PC-9 (cell line): ENCODE measurements at regions not wholly inside any gene's neighbourhood (a gene's known extent, or its start where the extent isn't known, plus 50 kb on each side); places are given as distances from the start of the nearest gene placed in this dataset.

Source experiments
- CTCF ChIP-seq: fragments of 200-600 bp; sonication (generic); conservative IDR thresholded peaks from 2 replicates; pipeline ENCODE4 v1.6.1; 2017; ENCODE audit warnings: mixed run types, antibody characterized with exemption, mild to moderate bottlenecking, moderate library complexity
- EZH2 ChIP-seq: fragments of 200-600 bp; sonication (generic); IDR thresholded peaks from 2 replicates; pipeline ENCODE4 v1.8.0; 2017; ENCODE audit warnings: antibody characterized with exemption, low read depth

DNA sequence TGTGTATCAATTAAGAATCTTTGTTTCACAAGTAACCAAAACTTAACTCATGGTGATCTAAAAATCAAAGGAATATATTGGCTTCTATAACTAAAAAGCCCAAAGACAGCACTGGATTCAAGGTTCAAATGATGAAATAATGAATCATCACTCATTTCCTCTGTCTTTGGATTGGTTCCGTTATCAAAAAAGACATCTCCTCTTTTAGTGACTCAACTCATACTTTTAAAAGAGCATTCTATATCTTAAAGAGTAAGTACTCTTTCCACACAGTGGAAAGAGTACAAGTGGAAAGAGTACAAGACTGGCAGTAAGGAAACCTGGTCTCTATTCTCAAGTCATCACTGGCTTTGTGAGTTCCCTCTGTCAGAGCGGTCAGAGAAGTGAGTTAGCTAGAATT lies 141.4 kb upstream of the NMUR2 start:
- TF ChIP-seq CTCF (no peak), EZH2 (no peak)
